ENCODE measurements at regions not wholly inside any gene's neighbourhood (a gene's known extent, or its start where the extent isn't known, plus 50 kb on each side); places are given as distances from the start of the nearest gene placed in this dataset.

DNA sequence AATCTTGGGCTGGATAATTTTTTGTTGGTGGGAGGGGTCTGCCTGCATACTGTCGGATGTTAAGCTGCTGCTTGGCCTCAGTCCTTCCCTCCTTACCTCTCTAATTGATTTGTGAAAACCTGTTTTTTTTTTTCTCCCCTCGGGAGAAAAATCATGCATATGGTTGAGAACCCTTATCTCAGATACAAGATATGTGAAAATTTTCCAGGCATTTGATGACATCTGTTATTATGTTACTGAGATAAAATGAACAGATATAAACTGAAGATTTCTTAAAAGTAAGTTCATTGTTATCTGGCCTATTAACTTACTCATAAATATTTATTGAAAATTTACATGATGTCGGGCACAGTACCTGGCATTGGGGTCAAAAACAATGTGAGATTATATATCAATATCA lies 1375.7 kb downstream of the PCDH9 start:
- DNase-seq, result no peak
- Histone ChIP-seq H3K9me3 (no peaks in the 10 kb centered on the region), H3K4me1 (no peaks in the 10 kb centered on the region), H3K27ac (no peak overlapping the region), H3K36me3 (no peaks in the 10 kb centered on the region), H3K4me3 (replicated peaks in 1 of 3) (no peak overlapping the region), H3K27me3 (no peaks in the 10 kb centered on the region)
- intact Hi-C loops (cut with DNase I), result no loop called here
- WGBS, 2 donors, result 55 to 61% methylated on average over 3 of the region's 3 CpGs
- TF ChIP-seq, protein P1, sequence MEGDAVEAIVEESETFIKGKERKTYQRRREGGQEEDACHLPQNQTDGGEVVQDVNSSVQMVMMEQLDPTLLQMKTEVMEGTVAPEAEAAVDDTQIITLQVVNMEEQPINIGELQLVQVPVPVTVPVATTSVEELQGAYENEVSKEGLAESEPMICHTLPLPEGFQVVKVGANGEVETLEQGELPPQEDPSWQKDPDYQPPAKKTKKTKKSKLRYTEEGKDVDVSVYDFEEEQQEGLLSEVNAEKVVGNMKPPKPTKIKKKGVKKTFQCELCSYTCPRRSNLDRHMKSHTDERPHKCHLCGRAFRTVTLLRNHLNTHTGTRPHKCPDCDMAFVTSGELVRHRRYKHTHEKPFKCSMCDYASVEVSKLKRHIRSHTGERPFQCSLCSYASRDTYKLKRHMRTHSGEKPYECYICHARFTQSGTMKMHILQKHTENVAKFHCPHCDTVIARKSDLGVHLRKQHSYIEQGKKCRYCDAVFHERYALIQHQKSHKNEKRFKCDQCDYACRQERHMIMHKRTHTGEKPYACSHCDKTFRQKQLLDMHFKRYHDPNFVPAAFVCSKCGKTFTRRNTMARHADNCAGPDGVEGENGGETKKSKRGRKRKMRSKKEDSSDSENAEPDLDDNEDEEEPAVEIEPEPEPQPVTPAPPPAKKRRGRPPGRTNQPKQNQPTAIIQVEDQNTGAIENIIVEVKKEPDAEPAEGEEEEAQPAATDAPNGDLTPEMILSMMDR (IDR thresholded peaks at IDR 0.05), result no peak
- no peak for TF ChIP-seq POLR2A (IDR thresholded peaks at IDR 0.05)

DNA sequence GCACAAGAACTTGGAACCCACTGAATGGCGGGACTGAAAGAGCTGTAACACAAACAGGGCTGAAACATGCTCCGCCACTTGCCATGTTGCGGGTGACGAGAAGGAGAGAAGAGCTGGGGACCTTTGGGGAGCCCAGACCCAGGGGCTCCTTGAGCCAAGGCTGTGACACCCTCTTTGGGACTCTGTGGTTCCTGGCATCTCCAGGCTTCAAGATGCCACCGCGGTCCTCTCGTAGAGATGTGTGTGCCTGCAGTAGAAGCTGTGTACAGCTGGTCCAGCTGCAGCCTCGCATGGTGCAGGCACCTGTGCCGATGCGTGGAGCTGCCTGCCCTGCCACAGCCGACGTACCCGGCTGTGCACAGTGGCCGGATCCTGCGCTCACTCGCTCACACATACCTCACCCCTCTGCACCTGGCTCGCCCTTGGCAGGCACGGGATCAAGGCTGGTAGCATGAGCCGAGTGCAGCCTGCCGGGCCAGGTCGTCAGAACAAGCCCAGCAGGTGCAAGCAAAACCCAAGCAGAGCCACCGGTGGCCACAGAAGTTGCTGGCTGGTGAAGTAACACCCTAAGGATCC lies 1385.8 kb downstream of the PCDH9 start:
- Histone ChIP-seq H3K27ac (no peak overlapping the region), H3K9me3 (no peaks in the 10 kb centered on the region), H3K36me3 (no peaks in the 10 kb centered on the region), H3K4me1 (no peaks in the 10 kb centered on the region), H3K27me3 (no peaks in the 10 kb centered on the region), H3K4me3 (replicated peaks in 1 of 3) (no peak overlapping the region)
- intact Hi-C loops (cut with DNase I), result no loop called here
- DNase-seq, result no peak
- TF ChIP-seq POLR2A (IDR thresholded peaks at IDR 0.05), result no peak
- TF ChIP-seq, protein P1 (IDR thresholded peaks at IDR 0.05), result no peak
- 93 to 94% methylated on average over 7 to 16 of the region's 22 CpGs for WGBS, 2 donors

DNA sequence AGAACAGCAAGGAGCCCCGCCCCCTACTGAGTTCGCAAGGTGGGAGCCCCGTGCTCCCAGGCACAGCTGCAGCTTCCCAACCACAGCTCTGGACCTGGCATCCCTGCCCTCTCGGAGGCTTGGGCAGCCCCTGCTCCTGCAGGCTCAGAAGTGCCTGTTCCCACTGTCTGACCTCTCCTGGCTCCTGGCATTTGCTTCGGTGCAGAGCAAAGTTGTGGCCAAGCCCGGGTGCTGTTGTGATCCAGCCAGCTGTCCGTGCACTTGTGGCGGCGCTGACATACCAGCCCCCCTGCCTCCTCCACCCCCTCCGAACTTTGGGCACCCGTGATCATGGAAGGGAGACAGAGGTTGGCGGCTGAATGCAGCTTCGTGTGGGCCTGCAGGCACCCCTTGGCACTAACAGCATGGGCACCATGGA lies 1386.8 kb downstream of the PCDH9 start:
- intact Hi-C loops (cut with DNase I), result no loop called here
- Histone ChIP-seq H3K27ac (no peak overlapping the region), H3K36me3 (no peaks in the 10 kb centered on the region), H3K4me1 (no peaks in the 10 kb centered on the region), H3K27me3 (no peaks in the 10 kb centered on the region), H3K9me3 (no peaks in the 10 kb centered on the region), H3K4me3 (replicated peaks in 1 of 3) (no peak overlapping the region)
- TF ChIP-seq POLR2A (IDR thresholded peaks at IDR 0.05), result no peak
- TF ChIP-seq, protein P1 (IDR thresholded peaks at IDR 0.05), result no peak
- DNase-seq, result no peak
- WGBS, 2 donors, result 75 to 92% methylated on average over 1 to 6 of the region's 13 CpGs

DNA sequence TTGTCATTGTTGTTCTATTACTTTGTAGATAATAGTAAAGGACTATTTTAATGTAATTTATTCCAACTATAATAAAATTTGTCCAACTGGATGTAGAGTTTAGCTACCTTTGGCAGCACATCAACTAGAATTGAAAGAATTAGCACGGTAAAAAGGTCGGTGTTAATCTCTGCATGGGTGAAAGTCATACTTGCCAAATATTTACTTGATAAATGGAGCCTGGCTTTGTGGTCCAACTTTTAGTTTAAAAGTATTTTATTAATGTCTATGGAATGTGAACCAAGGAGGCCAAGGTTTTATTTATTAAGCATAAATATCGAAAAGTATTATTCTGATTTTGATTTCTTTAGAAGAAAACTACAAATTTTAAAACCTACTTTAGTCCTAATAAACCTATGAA lies 1389.0 kb downstream of the PCDH9 start:
- Histone ChIP-seq H3K27me3 (no peaks in the 10 kb centered on the region), H3K4me3 (replicated peaks in 1 of 3) (no peak overlapping the region), H3K27ac (no peak overlapping the region), H3K9me3 (no peaks in the 10 kb centered on the region), H3K36me3 (no peaks in the 10 kb centered on the region), H3K4me1 (no peaks in the 10 kb centered on the region)
- whole genome bisulfite sequencing, 2 donors, result 80 to 82% methylated on average over 3 of the region's 3 CpGs
- TF ChIP-seq, protein P1 (IDR thresholded peaks at IDR 0.05), result no peak
- no peak for TF ChIP-seq POLR2A (IDR thresholded peaks at IDR 0.05)
- no peak for DNase-seq
- intact Hi-C loops (cut with DNase I), result no loop called here

GRCh38 chr13:65836066-65836465 lies 1394.1 kb downstream of the PCDH9 start:
- no peak for DNase-seq
- TF ChIP-seq, protein P1 (IDR thresholded peaks at IDR 0.05), result no peak
- TF ChIP-seq POLR2A (IDR thresholded peaks at IDR 0.05), result no peak
- H3K36me3 ChIP-seq, result no peaks in the 10 kb centered on the region
- intact Hi-C loops (cut with DNase I), result no loop called here
- H3K4me3 ChIP-seq (replicated peaks in 1 of 3), result no peak overlapping the region
- H3K4me1 ChIP-seq, result no peaks in the 10 kb centered on the region
- H3K9me3 ChIP-seq, result no peaks in the 10 kb centered on the region
- no peak overlapping the region for H3K27ac ChIP-seq
- no peaks in the 10 kb centered on the region for H3K27me3 ChIP-seq
